SH-SY5Y (cell line): ENCODE measurements at regions not wholly inside any gene's neighbourhood (a gene's known extent, or its start where the extent isn't known, plus 50 kb on each side); places are given as distances from the start of the nearest gene placed in this dataset.

Experiments used
- GATA2 ChIP-seq: IDR thresholded peaks from 2 replicates; pipeline ENCODE4 v1.6.1; 2011; ENCODE audit warnings: mild to moderate bottlenecking, low read depth, low read length
- GATA3 ChIP-seq: IDR thresholded peaks from 2 replicates; pipeline ENCODE4 v1.6.1; 2011; ENCODE audit warnings: low read depth, mild to moderate bottlenecking, low read length, moderate library complexity

DNA sequence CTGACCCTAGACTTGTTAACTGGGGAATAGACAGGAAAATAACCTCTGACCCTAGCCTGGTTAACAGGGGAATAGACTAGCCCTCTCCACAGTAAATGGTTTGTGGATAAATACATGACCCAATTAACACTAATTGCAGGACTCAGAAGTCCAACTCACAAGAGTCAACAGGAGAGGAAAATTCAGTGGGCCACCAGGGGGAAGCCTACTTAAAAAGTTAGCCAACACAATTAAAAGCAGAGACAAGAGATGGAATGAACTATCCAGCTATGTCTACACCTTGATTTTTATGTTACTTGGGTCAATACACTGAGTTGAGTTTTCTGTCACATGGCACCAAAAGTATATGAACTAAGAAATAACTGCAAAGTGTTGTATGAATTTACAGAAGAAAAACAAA is 158.8 kb upstream of the SLC39A10 start:
- TF ChIP-seq GATA2 (no peak), GATA3 (no peak)

DNA sequence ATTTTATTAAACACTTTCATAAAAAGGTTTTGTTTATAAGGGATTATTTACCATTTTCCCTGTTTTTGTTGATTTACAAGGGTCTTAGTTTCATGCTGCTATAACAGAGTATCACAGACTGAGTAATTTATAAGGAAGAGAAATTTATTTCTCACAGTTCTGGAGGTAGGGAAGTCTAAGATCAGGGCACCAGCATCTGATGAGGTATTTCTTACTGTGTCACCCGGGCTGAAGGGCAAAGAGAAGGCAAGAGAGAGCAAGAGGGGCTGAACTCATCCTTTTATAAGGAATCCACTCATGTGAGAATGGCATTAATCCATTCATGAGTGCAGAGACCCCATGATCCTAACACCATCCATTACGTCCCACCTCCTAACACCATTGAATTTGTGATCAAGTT is 160.0 kb upstream of the SLC39A10 start:
- TF ChIP-seq GATA2, result no peak
- no peak for TF ChIP-seq GATA3

DNA sequence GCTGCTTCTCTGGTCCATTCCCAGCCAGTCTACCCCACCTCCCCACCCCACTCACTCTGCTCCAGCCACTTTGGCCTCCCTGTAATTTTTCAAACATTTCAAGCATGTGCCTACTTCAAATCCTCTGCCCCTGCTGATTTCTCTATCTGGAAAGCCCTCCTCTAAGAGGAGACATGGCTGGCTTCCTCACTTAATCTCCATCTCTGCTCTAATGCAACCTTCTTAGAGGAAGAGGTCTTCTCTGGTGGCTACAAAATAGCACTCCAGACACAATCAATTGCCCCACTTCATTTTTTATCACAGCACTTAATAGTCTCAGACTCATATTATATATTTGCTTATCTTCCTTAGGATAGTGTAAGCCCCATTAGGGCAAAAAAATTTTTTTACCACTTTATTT is 161.1 kb upstream of the SLC39A10 start:
- TF ChIP-seq GATA2 (no peak), GATA3 (no peak)

DNA sequence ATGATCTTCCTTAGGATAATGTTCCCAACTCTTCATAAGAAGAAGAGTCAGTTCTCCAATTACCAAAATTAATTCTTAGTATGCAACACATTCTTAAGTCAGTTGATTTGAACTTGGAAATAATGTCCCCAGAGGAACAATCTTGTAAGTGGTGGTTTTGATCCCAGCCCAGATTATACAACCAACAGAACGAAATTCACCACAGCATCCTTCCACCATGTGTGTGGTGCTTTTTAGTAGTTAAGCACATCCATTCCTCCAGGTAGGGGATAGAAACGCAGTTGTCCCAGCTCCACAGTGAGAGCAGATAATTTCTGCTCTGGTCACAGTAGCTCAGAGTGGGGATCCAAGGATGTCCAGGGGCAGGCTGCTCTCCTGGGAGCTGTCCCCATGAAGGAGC is 161.7 kb upstream of the SLC39A10 start:
- TF ChIP-seq GATA3 (no peak), GATA2 (no peak)

GRCh38 chr2:195494451-195494850 is 162.6 kb upstream of the SLC39A10 start:
- no peak for TF ChIP-seq GATA2
- no peak for TF ChIP-seq GATA3

DNA sequence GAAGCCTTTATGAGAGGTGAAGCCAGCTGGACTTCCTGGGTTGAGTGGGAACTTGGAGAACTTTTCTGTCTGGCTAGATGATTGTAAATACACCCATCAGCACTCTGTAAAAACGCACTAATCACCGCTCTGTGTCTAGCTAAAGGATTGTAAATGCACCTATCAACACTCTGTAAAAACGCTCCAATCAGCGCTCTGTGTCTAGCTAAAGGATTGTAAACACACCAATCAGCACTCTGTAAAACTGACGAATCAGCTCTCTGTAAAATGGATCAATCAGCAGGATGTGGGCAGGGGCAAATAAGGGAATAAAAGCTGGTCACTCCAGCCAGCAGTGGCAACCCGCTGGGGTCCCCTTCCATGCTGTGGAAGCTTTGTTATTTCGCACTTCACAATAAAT is 163.6 kb upstream of the SLC39A10 start:
- TF ChIP-seq GATA3 (no peak), GATA2 (no peak)

GRCh38 chr2:195490319-195490718 is 166.7 kb upstream of the SLC39A10 start:
- TF ChIP-seq GATA2, result no peak

DNA sequence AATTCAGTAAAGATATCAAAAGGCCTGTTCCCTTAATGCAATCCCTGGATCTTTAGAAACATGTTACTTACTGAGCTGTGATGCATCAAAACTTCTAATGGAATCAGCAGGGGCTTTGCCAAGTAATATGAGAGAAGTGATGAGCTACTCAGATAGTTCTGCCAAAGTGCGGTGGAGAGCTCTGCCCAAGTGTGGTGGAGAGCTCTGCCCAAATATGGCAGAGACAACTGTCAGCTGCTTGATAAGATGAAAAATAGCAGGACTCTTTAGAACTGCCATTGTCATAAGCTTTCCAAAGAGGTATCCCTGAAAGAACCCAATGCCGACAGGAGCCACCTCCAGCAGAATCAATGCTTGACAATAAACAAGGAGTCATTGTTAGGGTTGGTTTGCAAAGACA is 167.9 kb upstream of the SLC39A10 start:
- no peak for TF ChIP-seq GATA2
- no peak for TF ChIP-seq GATA3

DNA sequence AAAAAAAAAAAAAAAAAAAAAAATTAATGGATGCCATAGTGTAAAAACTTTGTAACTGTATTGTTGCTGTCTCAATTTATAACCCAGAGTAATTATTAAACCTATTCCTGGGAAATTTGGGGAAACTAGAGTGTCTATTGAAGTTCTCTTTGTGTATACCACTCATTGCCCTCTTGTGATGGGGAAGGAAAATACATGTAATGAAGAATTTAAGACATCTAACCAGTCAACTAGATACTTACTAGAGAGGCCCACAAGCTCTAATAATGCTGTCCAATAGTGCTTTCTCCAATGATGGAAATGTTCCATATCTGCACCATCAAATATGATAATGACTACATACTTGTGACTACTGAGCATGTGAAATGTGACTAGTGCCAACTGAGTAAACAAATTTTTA is 168.5 kb upstream of the SLC39A10 start:
- TF ChIP-seq GATA3, result no peak
- TF ChIP-seq GATA2, result no peak

DNA sequence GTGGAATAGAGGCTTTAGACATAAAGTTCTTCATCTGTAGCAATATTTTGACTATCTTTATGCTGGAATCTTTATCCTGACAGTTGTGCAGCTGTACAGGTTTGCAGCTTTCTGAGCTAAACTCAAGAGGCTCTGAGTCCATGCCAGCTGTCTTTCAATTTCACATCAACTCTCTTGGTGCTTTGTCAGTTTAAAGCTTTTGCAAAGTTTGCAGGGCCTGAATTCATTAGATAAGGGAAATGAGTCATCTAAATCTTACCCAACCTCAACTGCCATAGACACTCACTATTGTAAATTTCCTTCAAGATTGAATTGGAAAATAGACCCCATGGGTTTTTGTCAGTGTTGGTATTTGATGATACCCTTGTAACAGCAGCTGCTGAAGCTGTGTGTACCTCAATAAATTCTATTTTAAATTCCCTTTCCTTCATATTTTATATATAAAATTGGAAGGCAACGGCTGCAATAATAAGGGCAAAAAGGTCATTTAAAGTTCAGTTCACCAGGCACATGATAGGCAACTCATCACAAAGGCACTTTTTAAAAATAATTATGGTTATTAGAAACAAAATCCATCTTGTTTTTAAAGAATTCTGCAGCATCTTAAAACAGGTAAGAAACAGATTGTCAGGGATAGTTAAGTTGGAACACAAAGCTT is 169.9 kb upstream of the SLC39A10 start:
- TF ChIP-seq GATA2, result no peak
- no peak for TF ChIP-seq GATA3

GRCh38 chr2:195486520-195486919 is 170.5 kb upstream of the SLC39A10 start:
- TF ChIP-seq GATA2 (no peak), GATA3 (no peak)

- TF ChIP-seq GATA3 (no peak), GATA2 (no peak)
Observed at GRCh38 chr2:195482010-195482409, 175.0 kb upstream of the SLC39A10 start.

- TF ChIP-seq GATA2, result no peak
- no peak for TF ChIP-seq GATA3
Observed at GRCh38 chr2:195480121-195480520, 176.9 kb upstream of the SLC39A10 start.

- TF ChIP-seq GATA2 (no peak), GATA3 (no peak)
Observed at GRCh38 chr2:195479407-195479806, 177.6 kb upstream of the SLC39A10 start.

DNA sequence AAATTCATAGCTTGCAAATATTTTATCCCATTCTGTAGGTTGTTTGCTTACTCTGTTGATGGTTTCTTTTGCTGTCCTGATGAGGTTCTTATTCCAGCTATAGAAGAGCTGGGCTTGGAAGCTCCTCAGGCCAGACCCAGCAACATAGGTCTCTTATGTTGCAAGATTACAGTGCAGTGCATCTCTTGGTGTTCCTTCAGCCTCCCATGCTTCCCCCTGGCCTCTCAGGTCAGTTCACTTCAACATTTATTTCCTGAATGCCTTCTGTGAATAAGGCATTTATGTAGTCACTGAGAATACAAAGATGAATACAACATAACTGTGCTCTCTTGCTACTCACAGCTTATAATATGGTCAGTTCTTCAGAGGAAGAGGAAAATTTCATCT is 179.0 kb upstream of the SLC39A10 start:
- TF ChIP-seq GATA2 (no peak), GATA3 (no peak)

DNA sequence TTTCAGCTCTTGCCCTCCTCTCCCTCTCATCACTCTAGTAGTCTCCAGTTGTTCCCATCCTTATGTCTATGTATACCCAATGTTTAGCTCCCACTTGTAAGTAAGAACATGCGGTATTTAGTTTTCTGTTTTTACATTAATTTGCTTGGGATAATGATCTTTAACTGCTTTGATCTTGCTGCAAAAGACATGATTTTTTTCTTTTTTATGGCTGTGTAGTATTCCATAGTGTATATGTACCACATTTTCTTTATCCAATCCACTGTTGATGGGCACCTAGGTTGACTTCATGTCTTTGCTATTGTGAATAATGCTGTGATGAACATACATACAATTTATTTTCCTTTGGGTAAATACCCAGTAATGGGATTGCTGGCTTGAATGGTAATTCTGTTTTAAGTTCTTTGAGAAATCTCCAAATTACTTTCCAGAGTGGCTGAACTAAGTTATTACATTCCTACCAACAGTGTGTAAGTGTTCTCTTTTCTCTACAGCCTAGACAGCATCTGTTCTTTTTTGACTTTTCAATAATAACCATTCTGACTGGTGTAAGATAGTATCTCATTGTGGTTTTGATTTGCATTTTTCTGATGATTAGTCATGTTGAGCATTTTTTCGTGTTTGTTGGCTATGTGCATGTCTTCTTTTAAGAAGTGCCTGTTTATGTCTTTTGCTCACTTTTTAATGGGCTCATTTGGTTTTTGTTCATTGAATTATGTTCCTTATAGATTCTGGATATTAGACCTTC is 179.6 kb upstream of the SLC39A10 start:
- TF ChIP-seq GATA2 (no peak), GATA3 (no peak)

- TF ChIP-seq GATA2, result no peak
- TF ChIP-seq GATA3, result no peak
Observed at GRCh38 chr2:195475336-195475735, 181.7 kb upstream of the SLC39A10 start.
